Fibroblast of lung (primary cell): ENCODE measurements at regions not wholly inside any gene's neighbourhood (a gene's known extent, or its start where the extent isn't known, plus 50 kb on each side); places are given as distances from the start of the nearest gene placed in this dataset.

ENCODE experiments used
- EZH2 ChIP-seq: IDR thresholded peaks from 2 replicates; pipeline ENCODE4 v1.5.1; 2012; ENCODE audit warnings: low read length, control low read depth, mild to moderate bottlenecking; ENCODE audit errors: missing control alignments
- TF ChIP-seq, protein P1 (sequence below), 2 donors: IDR thresholded peaks in 1 of 2; conservative IDR thresholded peaks in 1 of 2; 1 replicate in 1 of 2; 2 replicates in 1 of 2; pipeline ENCODE4 v1.5.1; 2011 to 2012; ENCODE audit warnings: low read length in 2 of 2, control low read depth in 1 of 2, inconsistent platforms in 1 of 2, low read depth in 1 of 2, mild to moderate bottlenecking in 1 of 2

DNA sequence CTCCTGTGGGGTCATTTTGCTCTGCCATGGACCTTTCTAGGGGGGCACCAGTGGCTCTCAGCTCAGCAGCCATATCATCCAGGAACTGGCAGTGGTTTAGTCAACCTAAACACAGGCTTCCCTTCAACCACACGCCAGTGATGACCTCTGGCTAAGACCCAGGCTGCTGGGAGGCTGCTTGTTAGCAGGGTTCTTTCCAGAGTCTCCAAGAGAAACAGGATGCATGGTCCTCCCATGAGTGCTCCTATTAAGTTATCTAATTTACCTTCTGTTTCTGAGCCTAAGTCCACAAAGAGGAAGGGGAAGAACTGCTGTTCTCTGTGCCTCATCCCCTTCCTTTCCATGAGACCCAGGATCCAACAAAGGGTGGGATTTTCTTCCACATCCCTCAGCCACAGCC is 137.3 kb upstream of the PLXNA2 start:
- TF ChIP-seq, protein P1, sequence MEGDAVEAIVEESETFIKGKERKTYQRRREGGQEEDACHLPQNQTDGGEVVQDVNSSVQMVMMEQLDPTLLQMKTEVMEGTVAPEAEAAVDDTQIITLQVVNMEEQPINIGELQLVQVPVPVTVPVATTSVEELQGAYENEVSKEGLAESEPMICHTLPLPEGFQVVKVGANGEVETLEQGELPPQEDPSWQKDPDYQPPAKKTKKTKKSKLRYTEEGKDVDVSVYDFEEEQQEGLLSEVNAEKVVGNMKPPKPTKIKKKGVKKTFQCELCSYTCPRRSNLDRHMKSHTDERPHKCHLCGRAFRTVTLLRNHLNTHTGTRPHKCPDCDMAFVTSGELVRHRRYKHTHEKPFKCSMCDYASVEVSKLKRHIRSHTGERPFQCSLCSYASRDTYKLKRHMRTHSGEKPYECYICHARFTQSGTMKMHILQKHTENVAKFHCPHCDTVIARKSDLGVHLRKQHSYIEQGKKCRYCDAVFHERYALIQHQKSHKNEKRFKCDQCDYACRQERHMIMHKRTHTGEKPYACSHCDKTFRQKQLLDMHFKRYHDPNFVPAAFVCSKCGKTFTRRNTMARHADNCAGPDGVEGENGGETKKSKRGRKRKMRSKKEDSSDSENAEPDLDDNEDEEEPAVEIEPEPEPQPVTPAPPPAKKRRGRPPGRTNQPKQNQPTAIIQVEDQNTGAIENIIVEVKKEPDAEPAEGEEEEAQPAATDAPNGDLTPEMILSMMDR (conservative IDR thresholded peaks at IDR 0.05 in 1 of 2, IDR thresholded peaks at IDR 0.05 in 1 of 2; ENCODE audit: low read depth in 1 of 2, low read length in 2 of 2) = no peak
- TF ChIP-seq EZH2 = no peak
